HepG2 (cell line): ENCODE measurements at regions not wholly inside any gene's neighbourhood (a gene's known extent, or its start where the extent isn't known, plus 50 kb on each side); places are given as distances from the start of the nearest gene placed in this dataset.

Source experiments
- ATAC-seq: fragments of 200-7000 bp; cut with Tn5 transposase; 3 replicates; pipeline ENCODE4 v1.9.1; 2020; ENCODE audit warnings: mild to moderate bottlenecking, moderate library complexity
- BruUV-seq: library from RNA; stranded (reverse); fragments of 400-500 nt; replicated peaks from 2 replicates; lab custom pipeline; 2021; lab: Mats Ljungman, UMichigan
- CTCF ChIA-PET: fragments of 300-600 bp; formaldehyde crosslinking; extraction: SDS; loops from one replicate; lab custom pipeline; 2021; ENCODE audit warnings: low total read pairs, inconsistent platforms, low intra/inter-chr PET ratio; lab: Yijun Ruan, JAX
- POLR2A ChIA-PET: fragments of 350-600 bp; sonication (Branson Sonifier 250); formaldehyde crosslinking; loops from one replicate; lab custom pipeline; 2020; ENCODE audit warnings: antibody characterized with exemption, inconsistent platforms; lab: Yijun Ruan, JAX
- DNase-seq: peaks from one replicate; pipeline ENCODE4 v3.0.0-alpha.2; 2015; ENCODE audit warnings: low spot score
- FAIRE-seq: peaks from 3 replicates; lab custom pipeline; 2011; peaks lifted over from hg19 to GRCh38; lab: Jason Lieb, UNC
- H2AFZ ChIP-seq: one replicate; pipeline ENCODE4 v1.6.1; 2011; ENCODE audit warnings: low read length, inconsistent platforms
- H3K27ac ChIP-seq: fragments of 300-600 bp; 3 replicates; pipeline ENCODE4 v1.8.0; 2011; ENCODE audit warnings: mixed run types, mild to moderate bottlenecking, mixed read lengths, low read length, inconsistent platforms; ENCODE audit not compliant: insufficient read depth; ENCODE audit errors: extremely low read length
- H3K27me3 ChIP-seq, 2 experiments: fragments of 200-600 bp in 1 of 2; 2 replicates in 1 of 2; 3 replicates in 1 of 2; pipeline versions ENCODE4 v1.6.0 to v1.8.0; 2011; ENCODE audit warnings: low read length in 2 of 2, mild to moderate bottlenecking in 2 of 2, moderate library complexity in 2 of 2, inconsistent platforms in 1 of 2; ENCODE audit not compliant: insufficient read depth in 2 of 2, control insufficient read depth in 1 of 2
- H3K36me3 ChIP-seq, 2 experiments: fragments of 200-600 bp in 1 of 2; replicated peaks in 1 of 2; 2 replicates in 1 of 2; 3 replicates in 1 of 2; pipeline versions ENCODE4 v1.5.1 to v1.8.0; 2011; ENCODE audit warnings: low read length in 2 of 2, inconsistent platforms in 1 of 2; ENCODE audit not compliant: insufficient read depth in 2 of 2, control insufficient read depth in 1 of 2
- H3K4me1 ChIP-seq: 2 replicates; pipeline ENCODE4 v1.5.1; 2012; ENCODE audit warnings: low read length, inconsistent platforms; ENCODE audit not compliant: insufficient read depth
- H3K4me2 ChIP-seq: 2 replicates; pipeline ENCODE4 v1.6.0; 2011; ENCODE audit warnings: low read depth, low read length, inconsistent platforms
- H3K4me3 ChIP-seq, 3 experiments: fragments of 200-600 bp in 1 of 3; sonication (generic), shearing (Covaris generic) in 1 of 3; replicated peaks in 1 of 3; 2 replicates each; pipeline ENCODE4 v1.5.1; 2011 to 2016; ENCODE audit warnings: low read length in 3 of 3, inconsistent platforms in 2 of 3, low read depth in 2 of 3, mild to moderate bottlenecking in 2 of 3, control low read depth in 1 of 3, mixed read lengths in 1 of 3; ENCODE audit not compliant: insufficient read depth in 1 of 3
- H3K79me2 ChIP-seq: one replicate; pipeline ENCODE4 v1.6.1; 2011; ENCODE audit warnings: low read length, inconsistent platforms; ENCODE audit not compliant: insufficient read depth
- H3K9ac ChIP-seq: 2 replicates; pipeline ENCODE4 v1.6.0; 2011; ENCODE audit warnings: mild to moderate bottlenecking, low read depth, low read length, inconsistent platforms; ENCODE audit not compliant: insufficient read depth
- H3K9me3 ChIP-seq: 2 replicates; pipeline ENCODE4 v1.5.1; 2012; ENCODE audit warnings: mild to moderate bottlenecking, low read length
- H4K20me1 ChIP-seq: 2 replicates; pipeline ENCODE4 v1.6.0; 2011; ENCODE audit warnings: inconsistent platforms, mild to moderate bottlenecking, low read length, moderate library complexity; ENCODE audit not compliant: insufficient read depth
- JUNB ChIP-seq: sonication (generic); formaldehyde crosslinking; IDR thresholded peaks from 2 replicates; pipeline ENCODE4 v1.8.0; 2022; ENCODE audit warnings: missing genetic modification reagents, mild to moderate bottlenecking, borderline replicate concordance
- KDM1A ChIP-seq: IDR thresholded peaks from 2 replicates; pipeline ENCODE4 v1.6.1; 2016; ENCODE audit warnings: missing compliant biosample characterization
- KLF13 ChIP-seq: sonication (generic); formaldehyde crosslinking; IDR thresholded peaks from 2 replicates; pipeline ENCODE4 v1.4.0; 2020; ENCODE audit warnings: mild to moderate bottlenecking, missing genetic modification reagents
- KMT2A ChIP-seq: sonication (generic); formaldehyde crosslinking; IDR thresholded peaks from 2 replicates; pipeline ENCODE4 v1.4.0; 2020; ENCODE audit warnings: missing genetic modification reagents
- RBAK ChIP-seq: sonication (generic); formaldehyde crosslinking; IDR thresholded peaks from 2 replicates; pipeline ENCODE4 v1.5.1; 2020; ENCODE audit warnings: mild to moderate bottlenecking, missing genetic modification reagents
- YEATS4 ChIP-seq: sonication (generic); formaldehyde crosslinking; IDR thresholded peaks from 2 replicates; pipeline ENCODE4 v1.4.0; 2020; ENCODE audit warnings: missing genetic modification reagents, borderline replicate concordance
- ZMYM2 ChIP-seq: sonication (generic); formaldehyde crosslinking; IDR thresholded peaks from 2 replicates; pipeline ENCODE4 v1.8.0; 2022; ENCODE audit warnings: mild to moderate bottlenecking, missing genetic modification reagents
- ZNF30 ChIP-seq: sonication (generic); formaldehyde crosslinking; IDR thresholded peaks from 2 replicates; pipeline ENCODE4 v1.5.0; 2020; ENCODE audit warnings: mild to moderate bottlenecking, missing genetic modification reagents
- ZNF431 ChIP-seq: sonication (generic); formaldehyde crosslinking; IDR thresholded peaks from 2 replicates; pipeline ENCODE4 v1.9.0; 2022; ENCODE audit warnings: missing genetic modification reagents, low read depth, mild to moderate bottlenecking, borderline replicate concordance
- ZNF557 ChIP-seq: sonication (generic); formaldehyde crosslinking; IDR thresholded peaks from 2 replicates; pipeline ENCODE4 v1.4.0; 2020; ENCODE audit warnings: missing genetic modification reagents
- ZNF75D ChIP-seq: sonication (generic); formaldehyde crosslinking; IDR thresholded peaks from 2 replicates; pipeline ENCODE4 v1.8.1; 2023; ENCODE audit warnings: missing genetic modification reagents, mild to moderate bottlenecking, borderline replicate concordance
- ZSCAN22 ChIP-seq: sonication (generic); formaldehyde crosslinking; IDR thresholded peaks from 2 replicates; pipeline ENCODE4 v1.4.0; 2020; ENCODE audit warnings: mild to moderate bottlenecking, missing genetic modification reagents
- WGBS: methylation state at CpG from one replicate; pipeline ENCODE4 v1.1.6; 2017; ENCODE audit warnings: low lambda C conversion rate; 5-methylcytosine and 5-hydroxymethylcytosine counted together
- in situ Hi-C: cut with HindIII; loops from 2 replicates; pipeline ENCODE4 v1.10.0; 2017; ENCODE audit warnings: low pct_unique_long_range_greater_than_20kb; ENCODE audit not compliant: extremely low pct_ligation_motif_present
- intact Hi-C: fragments of 100-400 bp; cut with micrococcal nuclease; formaldehyde crosslinking; loops from one replicate; pipeline ENCODE4 v1.10.0; 2022; ENCODE audit not compliant: unreplicated experiment
- TF ChIP-seq, protein P1 (sequence below): sonication (generic); formaldehyde crosslinking; IDR thresholded peaks from 2 replicates; pipeline ENCODE4 v1.4.0; 2020; ENCODE audit warnings: missing genetic modification reagents
- TF ChIP-seq, protein P2 (sequence below): sonication (generic); formaldehyde crosslinking; conservative IDR thresholded peaks from 2 replicates; pipeline ENCODE4 v1.4.0; 2020; ENCODE audit warnings: missing genetic modification reagents
- TF ChIP-seq, protein P3 (sequence below): sonication (generic); formaldehyde crosslinking; IDR thresholded peaks from 2 replicates; pipeline ENCODE4 v1.5.0; 2020; ENCODE audit warnings: mild to moderate bottlenecking, low read depth, missing genetic modification reagents, borderline replicate concordance

DNA sequence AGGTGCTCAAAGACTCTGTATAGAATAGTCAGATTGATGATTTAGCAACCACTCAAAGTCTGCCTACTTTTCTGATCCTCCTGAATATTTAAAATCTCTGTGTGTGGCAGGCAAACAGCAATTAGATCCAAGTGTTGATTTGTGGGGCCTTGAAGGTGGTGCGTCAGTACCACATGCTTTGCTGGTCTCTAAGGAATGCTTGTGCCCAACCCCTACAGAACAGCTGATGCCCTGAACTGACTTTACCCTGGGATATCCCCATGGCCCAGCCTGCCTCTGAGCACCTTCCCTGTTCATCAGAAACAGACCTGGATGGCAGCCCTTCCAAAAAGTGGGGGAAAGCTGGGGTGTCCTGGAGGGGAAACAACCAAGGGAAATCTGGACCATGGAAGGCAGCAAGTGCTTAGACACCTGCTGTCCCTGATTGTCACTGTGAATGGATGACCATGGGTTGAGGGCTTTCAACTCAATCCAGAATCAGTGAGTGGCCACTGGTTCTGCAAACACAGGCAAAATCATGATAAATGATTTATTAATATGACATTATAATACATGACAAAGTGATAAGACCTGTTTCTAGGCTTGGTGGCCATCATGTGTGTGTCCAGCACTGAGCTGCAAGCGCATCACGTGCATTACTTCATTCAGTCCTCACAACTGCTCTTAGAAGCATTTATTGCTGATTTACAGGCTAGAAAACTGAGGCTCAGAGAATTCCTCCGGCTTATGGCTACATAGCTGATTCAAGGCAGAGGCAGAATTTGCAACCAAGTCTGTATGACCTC lies 76.1 kb upstream of the TPM1 start:
- H3K4me1 ChIP-seq: peaks cover 23% of the 10 kb centered on the region

DNA sequence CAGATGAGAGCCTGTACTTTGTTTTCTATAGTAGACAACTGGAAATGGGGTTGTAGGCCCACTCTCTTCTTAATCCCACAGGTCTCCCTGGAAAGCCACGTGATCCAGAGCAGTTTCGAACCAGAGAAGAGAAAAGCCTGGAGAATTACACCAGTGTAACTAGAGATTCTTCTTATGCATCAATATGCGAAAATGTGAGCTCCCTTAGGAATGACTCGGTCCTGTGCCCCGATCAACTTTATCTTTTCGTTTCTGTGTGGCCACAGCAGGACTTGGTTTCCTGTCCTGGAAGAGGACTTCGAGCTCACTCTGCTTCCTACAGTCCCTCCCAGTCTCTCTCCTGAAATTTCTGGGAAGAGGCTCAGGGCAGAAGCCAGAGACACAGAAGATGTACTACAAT lies 73.8 kb upstream of the TPM1 start:
- Histone ChIP-seq H3K36me3 (no peaks in the 10 kb centered on the region), H3K9ac (no peak overlapping the region), H3K27me3 (peaks cover 0 to 8% of the 10 kb centered on the region in 2 experiments; a peak in 2 of 5 replicates), H3K27ac (no peak overlapping the region), H3K4me3 (no peak overlapping the region), H3K79me2 (no peaks in the 10 kb centered on the region), H3K4me1 (peaks cover 13% of the 10 kb centered on the region), H4K20me1 (no peaks in the 10 kb centered on the region), H2AFZ (no peak overlapping the region), H3K9me3 (no peaks in the 10 kb centered on the region), H3K4me2 (peak overlapping the region; percentile 40)
- 24% methylated on average over 7 of the region's 7 CpGs for WGBS
- ATAC-seq (no peak), DNase-seq (no peak), FAIRE-seq (no peak)
- no TSS peak for BruUV-seq
- POLR2A ChIA-PET: no interaction called here
- intact Hi-C loops: no loop called here
- CTCF ChIA-PET: no interaction called here
- in situ Hi-C loops: no loop called here
- TF ChIP-seq JUNB (CRISPR knock-in tag) (no peak), ZNF75D (CRISPR knock-in tag) (no peak)
- TF ChIP-seq, protein P1, sequence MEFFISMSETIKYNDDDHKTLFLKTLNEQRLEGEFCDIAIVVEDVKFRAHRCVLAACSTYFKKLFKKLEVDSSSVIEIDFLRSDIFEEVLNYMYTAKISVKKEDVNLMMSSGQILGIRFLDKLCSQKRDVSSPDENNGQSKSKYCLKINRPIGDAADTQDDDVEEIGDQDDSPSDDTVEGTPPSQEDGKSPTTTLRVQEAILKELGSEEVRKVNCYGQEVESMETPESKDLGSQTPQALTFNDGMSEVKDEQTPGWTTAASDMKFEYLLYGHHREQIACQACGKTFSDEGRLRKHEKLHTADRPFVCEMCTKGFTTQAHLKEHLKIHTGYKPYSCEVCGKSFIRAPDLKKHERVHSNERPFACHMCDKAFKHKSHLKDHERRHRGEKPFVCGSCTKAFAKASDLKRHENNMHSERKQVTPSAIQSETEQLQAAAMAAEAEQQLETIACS (CRISPR knock-in tag): no peak

More for the DNA sequence above, 76.1 kb upstream of the TPM1 start:
- FAIRE-seq (no peak), DNase-seq (no peak), ATAC-seq (no peak)
- TF ChIP-seq YEATS4 (CRISPR knock-in tag) (no peak), KMT2A (CRISPR knock-in tag) (no peak), KDM1A (no peak), RBAK (CRISPR knock-in tag) (no peak), ZNF557 (CRISPR knock-in tag) (no peak), ZNF30 (CRISPR knock-in tag) (no peak), ZSCAN22 (no peak), KLF13 (CRISPR knock-in tag) (no peak), ZNF431 (CRISPR knock-in tag) (no peak), ZMYM2 (CRISPR knock-in tag) (no peak)
- TF ChIP-seq, protein P2, sequence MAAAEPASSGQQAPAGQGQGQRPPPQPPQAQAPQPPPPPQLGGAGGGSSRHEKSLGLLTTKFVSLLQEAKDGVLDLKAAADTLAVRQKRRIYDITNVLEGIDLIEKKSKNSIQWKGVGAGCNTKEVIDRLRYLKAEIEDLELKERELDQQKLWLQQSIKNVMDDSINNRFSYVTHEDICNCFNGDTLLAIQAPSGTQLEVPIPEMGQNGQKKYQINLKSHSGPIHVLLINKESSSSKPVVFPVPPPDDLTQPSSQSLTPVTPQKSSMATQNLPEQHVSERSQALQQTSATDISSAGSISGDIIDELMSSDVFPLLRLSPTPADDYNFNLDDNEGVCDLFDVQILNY (CRISPR knock-in tag): no peak
- TF ChIP-seq, protein P3, sequence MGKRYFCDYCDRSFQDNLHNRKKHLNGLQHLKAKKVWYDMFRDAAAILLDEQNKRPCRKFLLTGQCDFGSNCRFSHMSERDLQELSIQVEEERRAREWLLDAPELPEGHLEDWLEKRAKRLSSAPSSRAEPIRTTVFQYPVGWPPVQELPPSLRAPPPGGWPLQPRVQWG (CRISPR knock-in tag): no peak
- H3K9ac ChIP-seq: no peak overlapping the region
- H2AFZ ChIP-seq: no peak overlapping the region
- no peaks in the 10 kb centered on the region for H3K36me3 ChIP-seq
- H3K9me3 ChIP-seq: no peaks in the 10 kb centered on the region
- in situ Hi-C loops (no loop called here), intact Hi-C loops (no loop called here)
- no peaks in the 10 kb centered on the region for H4K20me1 ChIP-seq
- POLR2A ChIA-PET: no interaction called here
- CTCF ChIA-PET: no interaction called here
- H3K4me2 ChIP-seq: no peak overlapping the region
- H3K27ac ChIP-seq: no peak overlapping the region
- no peaks in the 10 kb centered on the region for H3K79me2 ChIP-seq
- H3K27me3 ChIP-seq: peaks cover 0 to 17% of the 10 kb centered on the region in 2 experiments; a peak in 2 of 5 replicates
- no peak overlapping the region for H3K4me3 ChIP-seq
- no TSS peak for BruUV-seq
- WGBS: 61% methylated on average over 3 of the region's 4 CpGs
